ENCODE measurements at regions not wholly inside any gene's neighbourhood (a gene's known extent, or its start where the extent isn't known, plus 50 kb on each side); places are given as distances from the start of the nearest gene placed in this dataset.

- TF ChIP-seq CTCF (IDR thresholded peaks at IDR 0.05): no peak
- no peak for TF ChIP-seq POLR2A (IDR thresholded peaks at IDR 0.05)
Measured at GRCh38 chr6:170221753-170222400, 69.0 kb downstream of the DLL1 start.
